ENCODE measurements at regions not wholly inside any gene's neighbourhood (a gene's known extent, or its start where the extent isn't known, plus 50 kb on each side); places are given as distances from the start of the nearest gene placed in this dataset.

- Histone ChIP-seq H3K4me1 (ENCODE audit: control insufficient read depth, insufficient read depth, low read length) (no peaks in the 10 kb centered on the region), H3K4me3 (ENCODE audit: low read depth in 2 of 2, low read length in 2 of 2) (no peak overlapping the region), H3K27me3 (ENCODE audit: control insufficient read depth, insufficient read depth, low read length) (no peaks in the 10 kb centered on the region), H3K36me3 (ENCODE audit: control insufficient read depth, insufficient read depth, low read length) (no peaks in the 10 kb centered on the region), H3K9me3 (ENCODE audit: control insufficient read depth, insufficient read depth, low read depth, low read length) (no peaks in the 10 kb centered on the region), H3K27ac (ENCODE audit: low read length) (no peak overlapping the region)
- DNase-seq (ENCODE audit: low read depth, low spot score): no peak
- intact Hi-C loops (cut with micrococcal nuclease; ENCODE audit: unreplicated experiment) (no loop called here), in situ Hi-C loops (cut with HindIII; ENCODE audit: low pct_unique_long_range_greater_than_20kb, low sequenced_read_pairs) (no loop called here)
- TF ChIP-seq TCF7L2 (IDR thresholded peaks at IDR 0.05; ENCODE audit: low read depth, low read length): no peak
- TF ChIP-seq SIN3A (IDR thresholded peaks at IDR 0.05; ENCODE audit: borderline replicate concordance, insufficient read depth, low read depth, low read length): no peak
- no peak for TF ChIP-seq POLR2AphosphoS5 (IDR thresholded peaks at IDR 0.05; ENCODE audit: low read depth, low read length)
- TF ChIP-seq REST (IDR thresholded peaks at IDR 0.05; ENCODE audit: insufficient read depth in 1 of 2, low read depth in 2 of 2, low read length in 1 of 2): no peak
- TF ChIP-seq CTCF (IDR thresholded peaks at IDR 0.05): no peak
- POLR2A ChIA-PET: interaction anchor here (0.6 kb wide), 1 partner anchor 512 kb away, joined by 11 read pairs; no protein-coding TSS in a partner anchor
- CTCF ChIA-PET: no interaction called here
- BruUV-seq (replicated peaks): no TSS peak
- no peak for ATAC-seq
Measured at GRCh38 chr2:9081750-9082149, 78.3 kb upstream of the MBOAT2 start.

GRCh38 chr2:9078405-9078804, 74.9 kb upstream of the MBOAT2 start:
- H3K4me3 ChIP-seq (ENCODE audit: low read depth in 2 of 2, low read length in 2 of 2): no peak overlapping the region
- intact Hi-C loops (cut with micrococcal nuclease; ENCODE audit: unreplicated experiment) (no loop called here), in situ Hi-C loops (cut with HindIII; ENCODE audit: low pct_unique_long_range_greater_than_20kb, low sequenced_read_pairs) (no loop called here)
- H3K27me3 ChIP-seq (ENCODE audit: control insufficient read depth, insufficient read depth, low read length): no peaks in the 10 kb centered on the region
- ATAC-seq (no peak), DNase-seq (ENCODE audit: low read depth, low spot score) (no peak)
- CTCF ChIA-PET: no interaction called here
- TF ChIP-seq CTCF (IDR thresholded peaks at IDR 0.05) (no peak), POLR2AphosphoS5 (IDR thresholded peaks at IDR 0.05; ENCODE audit: low read depth, low read length) (no peak), REST (IDR thresholded peaks at IDR 0.05; ENCODE audit: insufficient read depth in 1 of 2, low read depth in 2 of 2, low read length in 1 of 2) (no peak), TCF7L2 (IDR thresholded peaks at IDR 0.05; ENCODE audit: low read depth, low read length) (no peak), SIN3A (IDR thresholded peaks at IDR 0.05; ENCODE audit: borderline replicate concordance, insufficient read depth, low read depth, low read length) (no peak)
- H3K4me1 ChIP-seq (ENCODE audit: control insufficient read depth, insufficient read depth, low read length): no peaks in the 10 kb centered on the region
- H3K27ac ChIP-seq (ENCODE audit: low read length): no peak overlapping the region
- POLR2A ChIA-PET: interaction anchor here (0.7 kb wide), 1 partner anchor 87 kb away, joined by 6 read pairs; no protein-coding TSS in a partner anchor
- H3K36me3 ChIP-seq (ENCODE audit: control insufficient read depth, insufficient read depth, low read length): no peaks in the 10 kb centered on the region
- H3K9me3 ChIP-seq (ENCODE audit: control insufficient read depth, insufficient read depth, low read depth, low read length): no peaks in the 10 kb centered on the region
- no TSS peak for BruUV-seq (replicated peaks)
